SKM-1 treated with dmso at 0.1 percent for 144 hours (cell line): ENCODE measurements at regions not wholly inside any gene's neighbourhood (a gene's known extent, or its start where the extent isn't known, plus 50 kb on each side); places are given as distances from the start of the nearest gene placed in this dataset.

Source experiments
- DNase-seq: peaks from one replicate; lab custom pipeline; 2025; ENCODE audit not compliant: unreplicated experiment; lab: John Stamatoyannopoulos, UW

DNA sequence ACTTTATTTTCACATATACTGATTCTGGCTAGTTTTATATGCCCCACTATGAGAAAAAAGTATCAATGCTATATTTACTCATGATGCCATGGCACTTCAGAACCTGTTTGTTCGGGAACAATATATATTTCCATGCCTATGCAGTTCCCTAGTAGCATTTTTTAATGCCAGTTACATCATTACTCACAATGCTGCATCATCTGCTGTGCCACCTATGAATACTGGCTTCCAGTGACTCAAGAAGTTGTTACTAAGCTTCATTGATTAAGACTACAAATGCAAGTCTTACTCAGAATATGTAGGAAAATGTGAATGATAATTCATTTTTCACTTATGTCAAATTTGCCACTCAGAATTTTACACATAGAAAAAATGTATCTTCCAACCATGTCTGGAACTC lies 97.9 kb downstream of the MAFB start:
- DNase-seq = no peak

DNA sequence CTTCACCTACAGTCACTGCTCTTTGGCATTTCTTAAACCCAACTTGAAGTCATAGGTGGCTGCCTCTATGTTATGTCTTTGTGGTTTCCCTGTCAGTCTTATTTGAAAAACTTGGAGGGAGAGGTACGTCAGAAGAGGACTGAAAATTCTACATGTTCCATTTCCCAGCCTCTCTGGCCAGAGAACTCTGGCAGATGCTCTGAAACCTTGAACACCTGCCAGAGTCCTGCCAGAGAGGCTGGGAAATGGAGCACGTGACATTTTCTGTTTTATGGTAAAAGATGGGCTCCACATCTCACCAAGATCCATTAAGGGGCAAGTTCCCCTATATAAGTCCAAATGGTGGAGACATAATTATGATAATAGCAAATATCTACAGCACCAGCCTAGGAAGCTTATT lies 99.5 kb downstream of the MAFB start:
- no peak for DNase-seq

DNA sequence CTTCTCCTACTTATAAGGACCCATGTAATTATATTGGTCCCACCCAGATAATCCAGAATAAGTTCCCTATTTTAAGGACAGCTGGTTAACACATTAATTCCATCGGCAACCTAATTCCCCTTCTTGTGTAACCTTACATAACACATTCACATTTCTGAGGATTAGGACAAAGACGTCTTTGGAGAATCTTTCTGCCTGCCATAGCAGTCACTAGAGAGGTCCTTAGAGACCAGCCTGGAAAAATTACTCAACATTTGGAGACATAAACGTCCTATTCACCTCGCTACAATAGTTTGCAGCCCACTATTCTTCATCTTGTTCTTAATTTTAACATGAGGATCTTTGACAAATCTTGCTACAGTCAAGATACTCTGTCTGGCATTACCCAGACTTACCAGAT lies 100.1 kb downstream of the MAFB start:
- DNase-seq = no peak

DNA sequence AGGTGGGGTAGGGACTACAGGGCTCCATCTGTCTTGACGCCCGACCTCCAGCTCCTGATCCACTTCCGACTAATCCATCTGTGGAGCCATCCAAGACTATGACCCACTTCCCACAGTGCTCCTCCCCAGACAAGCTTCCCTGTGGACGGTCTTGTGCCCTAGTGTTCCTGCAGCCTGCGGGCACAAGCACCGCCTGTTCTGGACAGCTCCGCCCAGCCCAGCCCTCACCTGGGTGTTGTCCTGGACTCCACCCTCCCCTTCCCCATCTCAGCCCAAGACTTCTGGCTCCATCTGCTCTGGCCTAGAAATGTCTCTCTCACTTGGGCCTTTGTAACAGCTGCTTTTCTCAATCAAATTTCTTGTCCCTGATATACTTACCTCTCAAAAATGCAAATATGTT lies 102.0 kb downstream of the MAFB start:
- DNase-seq = no peak

DNA sequence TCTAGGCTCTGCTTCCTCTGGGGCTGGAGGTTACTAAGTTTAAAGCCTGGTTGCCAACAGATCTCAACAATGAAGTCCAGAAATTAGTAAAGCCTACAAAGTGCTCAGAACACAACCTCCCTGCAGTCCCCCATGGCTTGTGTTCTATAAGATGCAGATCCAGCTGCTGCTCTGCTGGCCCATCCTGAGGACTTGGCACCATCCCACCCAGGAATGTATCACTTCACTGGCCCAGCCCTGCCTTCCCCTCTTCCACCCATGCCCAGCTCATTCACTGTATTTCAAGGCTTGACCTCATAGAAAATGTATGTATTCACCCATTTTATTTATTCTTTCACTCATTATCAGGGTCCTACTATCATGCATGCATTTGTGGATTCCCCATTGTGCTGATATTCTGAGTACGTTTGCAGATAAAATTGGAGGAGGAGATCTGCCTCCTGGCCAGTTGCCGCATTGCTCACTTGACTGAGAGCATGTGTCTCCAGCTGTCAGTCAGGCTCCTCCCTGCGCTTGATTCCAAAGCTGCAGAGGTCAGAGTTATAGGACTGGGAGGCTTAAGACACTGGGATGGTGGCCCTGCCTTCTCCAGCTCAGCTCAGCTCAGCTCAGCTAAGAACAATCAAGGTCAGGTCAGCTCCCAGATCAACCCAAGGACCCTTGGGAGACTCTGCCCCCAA lies 104.8 kb downstream of the MAFB start:
- DNase-seq = no peak

DNA sequence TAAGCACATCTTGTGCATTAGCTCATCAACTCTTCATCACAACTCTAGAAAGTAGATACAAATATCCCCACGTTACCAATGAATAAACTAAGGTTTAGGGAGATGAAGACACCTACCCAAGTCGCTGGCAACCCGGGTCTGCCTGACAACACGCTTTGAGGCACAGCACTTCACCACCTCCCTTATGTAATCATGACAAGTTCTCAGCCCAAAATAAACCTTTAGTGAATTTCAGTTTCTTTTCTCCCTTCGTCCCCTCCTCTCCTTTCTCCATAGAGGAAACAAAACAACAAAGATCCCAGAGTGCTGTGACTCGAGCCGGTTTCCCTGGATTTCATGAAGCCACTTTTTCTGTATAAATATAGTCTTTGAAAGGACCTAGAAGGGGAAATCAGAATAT lies 105.4 kb downstream of the MAFB start:
- DNase-seq = peak; percentile 52

DNA sequence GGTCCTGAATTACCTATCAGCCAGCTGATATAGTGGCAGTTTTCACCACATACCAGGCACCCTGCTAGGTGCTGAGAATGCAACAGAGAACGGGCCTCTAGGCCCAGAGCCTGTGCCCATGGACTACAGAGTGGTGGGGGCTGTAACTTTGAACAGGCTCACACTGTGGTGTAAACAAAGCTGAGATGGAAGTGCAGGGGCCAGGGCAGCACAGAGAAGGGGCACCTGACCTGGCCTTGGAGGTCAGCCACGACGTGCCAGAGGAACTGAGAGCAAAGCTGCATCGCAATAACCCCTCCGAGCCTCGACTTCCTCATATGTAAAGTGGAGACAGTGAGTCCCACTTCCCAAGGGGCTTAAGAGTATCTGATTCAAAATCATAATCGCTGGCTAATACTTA lies 105.8 kb downstream of the MAFB start:
- DNase-seq = peak; percentile 71

DNA sequence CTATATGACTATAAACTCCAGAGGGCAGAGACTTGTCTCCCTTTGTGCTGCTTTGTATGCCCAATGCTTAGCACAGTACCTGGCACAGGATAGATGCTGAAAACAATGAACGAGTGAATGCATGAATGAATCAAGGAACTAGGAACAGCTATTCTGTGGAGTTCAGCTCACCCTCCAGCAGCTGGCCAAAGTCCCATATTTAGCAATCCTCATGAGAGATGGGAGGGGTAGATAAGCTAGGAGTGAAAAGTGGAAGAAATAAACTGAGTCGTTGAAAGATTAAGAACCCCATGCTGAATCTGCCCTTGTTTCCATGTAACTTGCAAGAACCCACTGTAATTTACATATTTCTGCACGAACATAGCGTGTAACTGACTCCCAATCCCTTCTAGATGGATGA lies 106.5 kb downstream of the MAFB start:
- peak; percentile 49 for DNase-seq

DNA sequence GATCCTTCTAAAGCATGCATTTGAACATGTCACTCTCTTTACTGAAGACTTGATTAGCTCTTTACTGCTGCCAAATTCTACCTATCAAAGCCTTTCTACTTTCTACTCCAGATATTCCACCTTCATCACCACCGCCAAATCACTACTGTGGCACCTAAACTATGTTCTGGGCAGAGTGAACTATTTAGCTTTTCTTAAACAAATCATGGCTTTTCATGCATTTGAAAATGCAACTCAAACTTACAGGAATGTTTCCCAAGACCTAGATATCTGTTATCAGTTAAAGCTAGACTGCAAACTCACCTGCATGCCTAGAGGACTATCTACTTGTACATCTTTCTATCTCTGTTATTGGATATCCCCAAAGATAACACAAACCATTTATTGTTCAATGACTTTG lies 109.3 kb downstream of the MAFB start:
- no peak for DNase-seq

DNA sequence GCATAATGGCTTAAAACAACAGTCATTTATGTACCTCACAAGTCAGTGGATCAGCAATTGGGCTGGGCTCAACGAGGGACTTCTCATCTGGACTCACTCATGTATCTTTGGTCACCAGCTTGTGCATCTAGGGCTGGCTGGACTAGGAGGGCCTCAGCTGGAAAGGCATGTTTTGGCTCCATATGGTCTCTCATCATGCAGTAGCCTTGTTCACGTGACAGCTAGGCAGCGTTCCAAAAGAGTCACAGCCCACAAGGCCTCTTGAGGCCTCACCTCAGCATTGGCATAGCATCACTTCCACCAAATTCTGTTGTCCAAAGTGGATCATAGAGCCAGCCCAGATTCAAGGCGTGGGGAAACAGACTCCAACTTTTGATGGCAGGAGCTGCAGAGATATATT lies 110.1 kb downstream of the MAFB start:
- no peak for DNase-seq

DNA sequence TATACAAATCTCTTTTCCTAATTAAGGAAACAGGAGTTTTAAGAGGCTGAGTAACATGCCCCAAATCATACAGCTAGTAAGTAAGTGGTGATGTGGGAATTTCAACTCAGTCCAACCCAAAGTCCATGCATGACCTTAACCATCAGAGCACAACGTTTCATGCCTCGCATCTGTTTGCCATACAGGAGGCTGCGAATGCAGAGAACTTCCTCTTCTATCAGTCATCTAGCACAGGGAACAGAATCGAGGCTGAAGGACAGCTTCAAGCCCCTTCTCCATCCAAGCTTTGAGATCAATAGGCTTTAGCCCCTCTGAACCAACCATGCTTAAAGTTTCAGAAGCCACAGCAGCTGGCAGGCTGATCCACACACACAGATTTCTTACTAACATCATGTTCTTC lies 113.2 kb downstream of the MAFB start:
- DNase-seq = peak; percentile 36

DNA sequence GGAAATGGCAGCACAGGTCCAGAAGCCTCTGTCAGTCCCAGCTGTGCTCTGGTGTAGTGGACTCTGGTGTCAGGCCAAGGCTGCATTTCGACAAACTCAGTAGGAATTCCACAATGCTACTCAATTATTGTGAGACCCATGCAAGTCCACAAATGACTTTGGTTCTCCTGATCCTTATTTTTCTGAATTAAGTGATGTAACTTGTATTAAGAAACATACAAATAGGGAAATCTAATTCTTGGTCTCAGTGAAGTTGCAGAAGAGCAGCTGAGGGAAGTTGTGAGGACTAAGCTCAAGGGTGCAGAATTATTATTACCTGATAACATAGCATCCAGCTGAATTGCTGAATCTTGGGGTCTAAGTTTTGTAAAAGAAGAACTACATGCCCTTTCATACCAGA lies 116.8 kb downstream of the MAFB start:
- peak; percentile 35 for DNase-seq

DNA sequence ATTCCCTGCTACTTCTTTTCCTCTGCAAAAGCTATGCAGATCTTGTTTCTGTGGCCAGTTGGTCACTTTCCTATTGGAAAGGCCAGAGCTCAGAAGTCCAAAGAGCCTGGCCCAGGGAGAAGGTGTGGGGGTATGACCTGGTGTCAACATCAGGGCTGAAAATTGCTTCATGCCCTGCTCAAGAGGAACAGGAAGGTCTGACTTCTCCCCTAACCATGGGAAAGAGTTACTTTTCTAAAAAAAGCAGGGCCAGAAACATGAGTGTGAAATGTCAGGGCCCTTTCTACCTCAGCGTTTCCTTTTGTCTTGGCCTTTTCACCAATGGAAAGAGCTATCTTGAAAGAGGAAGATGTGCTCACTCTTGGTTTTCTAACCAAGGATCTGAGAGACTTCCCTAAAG lies 117.4 kb downstream of the MAFB start:
- peak; percentile 94 for DNase-seq

DNA sequence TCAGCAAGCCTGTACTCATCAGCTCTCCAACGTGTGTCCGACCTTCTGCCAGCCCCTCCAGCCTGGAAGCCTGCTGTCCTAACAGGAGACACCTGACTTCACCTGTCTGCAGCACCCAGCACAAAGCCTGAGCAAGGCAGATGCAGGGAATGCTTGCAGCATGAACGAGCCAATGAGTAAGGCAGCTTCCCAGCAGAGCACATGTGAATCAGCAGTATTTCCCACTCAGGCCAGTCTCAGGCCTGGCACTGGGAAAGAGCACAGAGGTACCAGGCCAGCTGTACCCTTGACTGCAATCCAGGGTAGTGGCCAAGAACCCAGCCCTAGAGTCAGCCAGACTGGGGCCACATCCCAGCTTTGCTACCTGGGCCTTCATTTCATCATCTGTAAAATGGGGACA lies 120.8 kb downstream of the MAFB start:
- no peak for DNase-seq

DNA sequence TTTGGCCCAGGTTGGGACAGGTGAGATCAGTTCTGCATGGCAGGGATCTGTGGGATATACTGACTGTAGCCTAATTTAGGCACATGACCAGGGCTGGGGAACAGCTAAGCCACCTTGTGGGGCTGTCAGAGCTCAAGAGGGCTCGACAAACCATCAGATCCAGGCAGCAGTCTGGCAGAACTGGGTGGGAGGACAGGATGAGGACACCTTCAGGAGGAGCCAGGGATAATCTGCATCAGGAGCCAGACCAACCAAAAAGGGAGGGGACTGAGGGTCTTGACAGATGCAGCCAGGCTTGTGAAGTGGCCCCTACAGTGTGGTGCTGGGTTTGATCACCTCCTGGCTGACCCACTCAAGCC lies 123.4 kb downstream of the MAFB start:
- no peak for DNase-seq

DNA sequence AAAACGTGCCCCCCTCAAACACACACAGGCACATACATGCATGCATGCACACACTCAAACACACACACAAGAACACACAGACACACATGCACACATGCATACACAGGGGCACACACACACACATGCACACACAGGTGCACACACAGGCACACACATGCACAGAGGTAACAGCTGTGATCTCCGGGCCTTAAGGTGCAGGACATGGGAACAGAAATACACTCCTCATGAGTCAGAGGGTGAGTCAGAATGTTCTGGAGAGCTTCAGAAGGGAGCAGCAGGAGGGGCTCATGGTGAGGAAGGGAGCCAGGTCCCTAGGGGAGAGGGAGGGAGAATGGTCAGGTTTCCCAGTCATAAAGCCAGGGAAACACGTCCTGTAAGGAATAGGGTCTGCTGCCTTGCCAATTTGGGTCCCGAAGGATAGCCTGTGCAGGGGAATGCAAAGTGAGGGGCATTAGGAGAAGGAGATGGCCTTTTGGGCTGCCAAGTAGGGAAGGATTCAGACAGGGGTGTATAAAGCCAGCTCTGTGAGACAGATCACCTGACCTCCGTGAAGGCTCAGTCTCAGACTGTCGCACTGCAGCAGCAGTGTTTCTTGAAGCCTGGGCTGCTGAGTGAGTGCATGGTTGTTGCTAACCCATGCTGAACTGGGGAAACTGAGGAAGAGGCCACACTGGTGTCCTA lies 123.9 kb downstream of the MAFB start:
- DNase-seq = no peak

DNA sequence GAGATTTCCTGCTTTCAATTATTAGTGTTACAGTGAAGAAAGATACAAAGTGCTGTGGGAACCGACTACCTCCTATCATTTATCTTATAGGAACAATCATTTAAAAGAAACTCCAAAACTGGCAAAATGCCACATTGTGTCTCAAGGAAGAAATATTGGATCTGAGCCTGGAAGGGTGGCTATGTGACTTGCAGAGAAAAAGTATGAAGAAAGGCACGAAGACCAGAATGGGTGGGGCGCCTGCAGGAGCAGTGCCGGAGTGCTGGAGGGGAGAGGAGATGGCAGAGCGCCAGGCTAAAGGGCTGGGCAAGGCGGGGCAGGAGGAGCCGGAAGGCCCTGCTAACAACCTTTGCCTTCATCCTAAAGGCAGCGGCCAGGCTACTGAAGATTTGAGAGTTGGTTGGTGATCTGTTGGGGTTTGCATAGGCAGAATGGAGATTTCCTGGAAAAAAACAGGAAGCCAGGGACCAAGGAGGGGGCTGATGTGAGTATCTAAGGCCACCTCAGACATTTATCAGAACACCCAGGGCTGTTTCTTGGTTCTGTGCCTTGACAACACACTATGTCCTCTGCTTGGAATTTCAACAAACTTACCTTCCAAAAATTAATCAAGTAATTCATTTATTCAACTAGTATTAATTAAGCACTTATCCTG lies 125.6 kb downstream of the MAFB start:
- DNase-seq = no peak

DNA sequence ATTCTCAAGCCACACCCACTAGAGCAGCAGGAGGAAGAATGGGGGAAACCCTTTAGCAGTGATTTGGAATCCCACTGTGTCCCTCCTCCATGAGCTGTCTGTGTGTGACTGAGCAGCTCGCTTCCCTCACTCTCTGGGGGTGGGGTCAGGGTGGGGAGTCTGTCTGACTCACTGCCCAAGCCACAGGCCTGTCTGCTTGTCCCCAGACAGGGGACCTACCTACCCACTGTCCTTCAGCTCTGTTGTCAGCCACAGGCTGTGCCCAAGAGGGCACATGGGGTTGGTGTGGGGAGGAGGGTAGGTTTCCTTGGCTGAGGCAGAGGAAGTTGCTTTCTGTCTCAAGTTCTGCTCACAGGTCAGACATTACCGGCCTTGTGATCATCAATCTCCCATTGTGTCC lies 127.0 kb downstream of the MAFB start:
- peak; percentile 19 for DNase-seq

DNA sequence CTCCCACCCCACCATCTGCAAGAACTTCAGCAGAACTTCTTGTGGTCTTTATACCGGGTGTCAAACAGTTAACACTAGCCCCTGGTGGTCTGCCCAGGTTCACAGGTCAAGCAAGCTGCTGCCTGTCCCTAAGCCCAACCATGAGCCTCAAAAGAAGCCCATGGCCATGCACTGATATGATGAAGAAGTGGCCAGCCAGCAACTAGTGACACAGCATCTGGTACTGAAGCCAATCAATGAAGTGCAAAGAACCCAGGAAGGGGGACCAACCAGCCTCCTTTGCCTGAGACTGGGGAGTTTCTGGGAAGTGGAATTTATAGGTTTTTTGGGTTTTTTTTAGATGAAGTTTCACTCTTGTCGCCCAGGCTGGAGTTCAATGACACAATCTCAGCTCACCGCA lies 127.8 kb downstream of the MAFB start:
- no peak for DNase-seq

DNA sequence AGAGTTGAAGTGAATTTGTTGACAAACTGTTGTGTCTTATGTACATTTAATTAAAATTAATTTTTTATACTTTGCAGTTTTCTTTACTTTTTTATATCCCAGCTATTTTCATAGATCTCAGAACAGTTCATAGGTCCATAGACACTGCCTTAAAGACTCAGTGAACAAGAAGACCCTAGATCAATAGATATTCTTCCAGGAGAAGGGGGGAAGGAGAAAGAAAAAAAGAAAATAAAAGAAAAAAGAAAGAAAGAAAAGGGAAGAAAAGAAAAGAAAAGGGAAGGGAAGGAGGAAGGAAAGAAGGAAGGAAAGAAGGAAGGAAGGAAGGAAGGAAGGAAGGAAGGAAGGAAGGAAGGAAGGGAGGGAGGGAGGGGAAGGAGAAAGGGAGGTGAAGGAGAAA lies 130.8 kb downstream of the MAFB start:
- DNase-seq = no peak

DNA sequence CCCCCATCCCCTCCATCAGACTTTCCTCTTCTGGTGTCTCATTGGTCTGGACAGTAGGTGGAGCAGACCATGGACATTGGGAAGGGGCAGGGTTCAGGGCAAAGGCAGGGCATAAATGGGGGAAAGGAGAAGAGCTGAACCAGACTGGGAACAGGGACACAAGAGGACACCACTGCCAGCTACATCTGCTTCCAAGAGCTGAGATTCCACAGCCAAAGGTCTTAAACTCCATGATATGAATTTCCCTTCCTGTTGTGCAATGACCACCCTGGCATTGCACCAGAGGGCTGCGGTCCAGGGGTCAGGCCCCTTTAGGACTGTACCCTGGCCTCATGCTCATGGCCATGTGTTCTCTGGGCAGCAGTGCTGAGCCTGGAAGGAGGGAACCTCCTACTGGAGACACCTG lies 137.9 kb downstream of the MAFB start:
- DNase-seq = no peak

DNA sequence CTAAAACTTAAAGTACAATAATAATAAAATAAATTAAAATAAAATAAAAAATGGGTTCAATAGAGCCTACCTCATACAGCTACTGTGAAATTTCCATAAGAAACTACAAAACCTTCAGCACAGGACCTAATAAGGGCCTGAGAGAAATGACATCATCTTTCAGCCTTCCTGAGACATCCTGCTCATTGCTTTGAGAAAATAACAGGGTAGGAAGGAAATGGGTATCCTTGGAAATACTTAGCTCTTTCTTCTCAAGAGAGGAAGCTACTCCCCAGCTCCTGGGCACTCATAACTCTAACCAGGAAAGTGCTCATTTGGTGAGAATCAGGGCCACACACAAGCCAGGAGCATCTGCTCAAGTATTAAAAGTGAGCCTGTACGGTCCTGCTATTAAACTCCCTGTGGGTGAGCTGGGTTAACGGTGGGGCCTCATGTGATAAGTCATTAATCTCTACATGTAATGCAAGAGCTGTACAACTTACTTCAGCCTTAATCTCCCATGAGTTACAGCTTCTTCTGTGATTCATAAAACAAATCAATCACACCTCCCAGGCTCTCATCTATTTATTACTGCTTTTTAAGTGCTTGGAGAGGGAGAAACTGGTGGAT lies 141.4 kb downstream of the MAFB start:
- DNase-seq = no peak
